NCI-H1105 (cell line): ENCODE measurements at regions not wholly inside any gene's neighbourhood (a gene's known extent, or its start where the extent isn't known, plus 50 kb on each side); places are given as distances from the start of the nearest gene placed in this dataset.
"Not testable (repeated sequence)": the region's sequence is repeated elsewhere in the genome, so short reads cannot be mapped to it uniquely, and the experiment has no call there.

ENCODE experiments used
- DNase-seq: peaks from one replicate; lab custom pipeline; 2025; lab: John Stamatoyannopoulos, UW

GRCh38 chr1:120664376-120665249, 59.1 kb upstream of the NBPF26 start:
- not testable (repeated sequence) for DNase-seq

GRCh38 chr1:120665250-120665577, 58.5 kb upstream of the NBPF26 start:
- not testable (repeated sequence) for DNase-seq

- DNase-seq, result not testable (repeated sequence)
Measured at GRCh38 chr1:120668187-120668586, 55.6 kb upstream of the NBPF26 start.
